ENCODE measurements at regions not wholly inside any gene's neighbourhood (a gene's known extent, or its start where the extent isn't known, plus 50 kb on each side); places are given as distances from the start of the nearest gene placed in this dataset.

- TF ChIP-seq CTCF (conservative IDR thresholded peaks at IDR 0.05; ENCODE audit: low read depth, low read length) (no peak), EZH2 (IDR thresholded peaks at IDR 0.05; ENCODE audit: low read length, unreplicated experiment) (no peak), EZH2phosphoT487 (IDR thresholded peaks at IDR 0.05; ENCODE audit: borderline replicate concordance, low read length) (no peak)
Measured at GRCh38 chr3:82764521-82764920, 1003.1 kb upstream of the GBE1 start.

All from PC-3 (cell line).